Subcutaneous abdominal adipose tissue (tissue), 5 donors: ENCODE measurements at regions not wholly inside any gene's neighbourhood (a gene's known extent, or its start where the extent isn't known, plus 50 kb on each side); places are given as distances from the start of the nearest gene placed in this dataset.

Experiments
- H3K27ac ChIP-seq: one replicate; pipeline ENCODE4 v1.7.0; 2013; ENCODE audit warnings: low read depth, mild to moderate bottlenecking, inconsistent platforms, low read length, moderate library complexity
- H3K27me3 ChIP-seq, 5 donors: one replicate each; pipeline ENCODE4 v1.7.0; 2013; ENCODE audit warnings: low read length in 5 of 5, inconsistent platforms in 1 of 5; ENCODE audit not compliant: control insufficient read depth in 5 of 5, insufficient read depth in 4 of 5
- H3K36me3 ChIP-seq, 5 donors: one replicate each; pipeline ENCODE4 v1.7.0; 2013; ENCODE audit warnings: low read length in 5 of 5; ENCODE audit not compliant: control insufficient read depth in 5 of 5, insufficient read depth in 5 of 5
- H3K4me1 ChIP-seq, 5 donors: one replicate each; pipeline ENCODE4 v1.7.0; 2013; ENCODE audit warnings: low read length in 5 of 5, mild to moderate bottlenecking in 3 of 5, moderate library complexity in 1 of 5; ENCODE audit not compliant: control insufficient read depth in 5 of 5, insufficient read depth in 5 of 5
- H3K4me3 ChIP-seq, 5 donors: one replicate each; pipeline ENCODE4 v1.7.0; 2013; ENCODE audit warnings: low read length in 5 of 5, low read depth in 1 of 5
- H3K9ac ChIP-seq, 5 donors: one replicate each; pipeline ENCODE4 v1.7.0; 2013; ENCODE audit warnings: low read length in 5 of 5, mild to moderate bottlenecking in 4 of 5, moderate library complexity in 3 of 5
- H3K9me3 ChIP-seq, 5 donors: one replicate each; pipeline ENCODE4 v1.7.0; 2013; ENCODE audit warnings: low read length in 5 of 5; ENCODE audit not compliant: control insufficient read depth in 5 of 5
- donor health status: healthy.
- donor health status: healthy.
- donor health status: healthy.
- donor health status: healthy.
- donor health status: healthy.

GRCh38 chr6:168195712-168196111 lies 116.7 kb upstream of the FRMD1 start:
- Histone ChIP-seq H3K27me3 (peaks cover 5 to 23% (median 17%) of the 10 kb centered on the region in 5 donors), H3K4me3 (no peak overlapping the region), H3K4me1 (no peaks in the 10 kb centered on the region), H3K9me3 (no peaks in the 10 kb centered on the region), H3K36me3 (no peaks in the 10 kb centered on the region), H3K9ac (no peak overlapping the region), H3K27ac (no peak overlapping the region)

- Histone ChIP-seq H3K27me3 (peaks cover 5 to 25% (median 19%) of the 10 kb centered on the region in 5 donors), H3K36me3 (no peaks in the 10 kb centered on the region), H3K9ac (no peak overlapping the region), H3K4me3 (no peak overlapping the region), H3K27ac (no peak overlapping the region), H3K4me1 (no peaks in the 10 kb centered on the region), H3K9me3 (no peaks in the 10 kb centered on the region)
These were observed 115.9 kb upstream of the FRMD1 start for GRCh38 chr6:168194732-168195567.

- Histone ChIP-seq H3K9ac (no peak overlapping the region), H3K36me3 (no peaks in the 10 kb centered on the region), H3K27me3 (peaks cover 5 to 25% (median 19%) of the 10 kb centered on the region in 5 donors), H3K27ac (no peak overlapping the region), H3K4me1 (no peaks in the 10 kb centered on the region), H3K9me3 (no peaks in the 10 kb centered on the region), H3K4me3 (no peak overlapping the region)
These were observed 115.1 kb upstream of the FRMD1 start for GRCh38 chr6:168193816-168194721.

GRCh38 chr6:168192901-168193815 lies 114.1 kb upstream of the FRMD1 start:
- H3K4me3 ChIP-seq: no peak overlapping the region
- H3K9me3 ChIP-seq: no peaks in the 10 kb centered on the region
- no peaks in the 10 kb centered on the region for H3K4me1 ChIP-seq
- H3K27ac ChIP-seq: no peak overlapping the region
- H3K36me3 ChIP-seq: no peaks in the 10 kb centered on the region
- H3K9ac ChIP-seq: no peak overlapping the region
- H3K27me3 ChIP-seq: peaks cover 5 to 22% (median 19%) of the 10 kb centered on the region in 5 donors

- H3K36me3 ChIP-seq: no peaks in the 10 kb centered on the region
- no peak overlapping the region for H3K4me3 ChIP-seq
- no peak overlapping the region for H3K9ac ChIP-seq
- H3K27ac ChIP-seq: no peak overlapping the region
- no peaks in the 10 kb centered on the region for H3K4me1 ChIP-seq
- H3K9me3 ChIP-seq: no peaks in the 10 kb centered on the region
- peaks cover 5 to 22% (median 19%) of the 10 kb centered on the region in 5 donors for H3K27me3 ChIP-seq
These were observed 113.3 kb upstream of the FRMD1 start for GRCh38 chr6:168192195-168192900.

GRCh38 chr6:168190646-168191443 lies 111.8 kb upstream of the FRMD1 start:
- Histone ChIP-seq H3K27me3 (peaks cover 5 to 22% (median 17%) of the 10 kb centered on the region in 5 donors), H3K9me3 (no peaks in the 10 kb centered on the region)

GRCh38 chr6:168190014-168190405 lies 111.0 kb upstream of the FRMD1 start:
- Histone ChIP-seq H3K27ac (no peak overlapping the region), H3K27me3 (peaks cover 5 to 22% (median 14%) of the 10 kb centered on the region in 5 donors), H3K4me3 (no peak overlapping the region), H3K9me3 (no peaks in the 10 kb centered on the region), H3K36me3 (no peaks in the 10 kb centered on the region), H3K4me1 (no peaks in the 10 kb centered on the region), H3K9ac (no peak overlapping the region)

More at GRCh38 chr6:168190646-168191443, 111.8 kb upstream of the FRMD1 start:
- H3K4me1 ChIP-seq: no peaks in the 10 kb centered on the region
- no peak overlapping the region for H3K27ac ChIP-seq
- no peak overlapping the region for H3K9ac ChIP-seq
- no peaks in the 10 kb centered on the region for H3K36me3 ChIP-seq
- no peak overlapping the region for H3K4me3 ChIP-seq

GRCh38 chr6:168189200-168190013 lies 110.4 kb upstream of the FRMD1 start:
- peaks cover 5 to 20% (median 12%) of the 10 kb centered on the region in 5 donors for H3K27me3 ChIP-seq
- no peak overlapping the region for H3K9ac ChIP-seq

More at GRCh38 chr6:168189200-168190013, 110.4 kb upstream of the FRMD1 start:
- no peaks in the 10 kb centered on the region for H3K36me3 ChIP-seq
- no peak overlapping the region for H3K27ac ChIP-seq
- H3K4me1 ChIP-seq: no peaks in the 10 kb centered on the region
- no peaks in the 10 kb centered on the region for H3K9me3 ChIP-seq
- H3K4me3 ChIP-seq: no peak overlapping the region
